ENCODE measurements at regions not wholly inside any gene's neighbourhood (a gene's known extent, or its start where the extent isn't known, plus 50 kb on each side); places are given as distances from the start of the nearest gene placed in this dataset.

DNA sequence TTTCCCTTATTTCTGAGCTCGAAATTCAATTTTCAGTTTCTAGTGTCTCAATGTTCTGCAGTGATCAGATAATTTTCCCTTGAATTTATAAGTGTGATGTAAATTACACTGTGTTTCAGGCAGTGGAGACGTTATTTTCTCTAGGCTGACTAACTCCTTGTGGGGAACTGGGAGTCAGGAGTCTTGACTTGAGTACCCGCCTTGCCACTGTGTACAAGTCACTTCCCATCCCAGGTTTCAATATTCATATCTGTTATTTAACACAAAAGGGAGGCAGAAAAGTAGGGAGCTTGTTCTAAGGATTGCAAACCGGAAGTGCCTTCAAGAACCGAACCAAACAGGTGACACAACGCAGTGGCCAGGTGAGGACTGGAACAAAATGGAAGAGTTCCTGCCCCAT, 196.5 kb downstream of the MEX3B start:
- Histone ChIP-seq H4K20me1 (ENCODE audit: insufficient read depth, low read length, poor library complexity, severe bottlenecking) (no peaks in the 10 kb centered on the region), H3K9ac (ENCODE audit: low read depth, low read length, poor library complexity, severe bottlenecking) (no peak overlapping the region), H3K4me1 (ENCODE audit: insufficient read depth, low read length, poor library complexity, severe bottlenecking) (no peaks in the 10 kb centered on the region), H3K4me3 (ENCODE audit: low read length, poor library complexity, severe bottlenecking) (no peak overlapping the region), H3K79me2 (ENCODE audit: insufficient read depth, low read length) (no peaks in the 10 kb centered on the region), H3K4me2 (ENCODE audit: low read depth, low read length, poor library complexity, severe bottlenecking) (no peak overlapping the region), H2AFZ (ENCODE audit: low read length) (no peak overlapping the region), H3K9me2 (replicated peaks; ENCODE audit: low read depth, low read length) (no peaks in the 10 kb centered on the region), H3K36me3 (ENCODE audit: insufficient read depth, low read length) (no peaks in the 10 kb centered on the region), H3K9me3 (ENCODE audit: insufficient read depth, low read depth, low read length) (no peaks in the 10 kb centered on the region), H3F3A (ENCODE audit: low read depth) (no peaks in the 10 kb centered on the region), H3K27me3 (ENCODE audit: insufficient read depth, low read length, poor library complexity, severe bottlenecking) (no peaks in the 10 kb centered on the region)
- TF ChIP-seq, protein P1, sequence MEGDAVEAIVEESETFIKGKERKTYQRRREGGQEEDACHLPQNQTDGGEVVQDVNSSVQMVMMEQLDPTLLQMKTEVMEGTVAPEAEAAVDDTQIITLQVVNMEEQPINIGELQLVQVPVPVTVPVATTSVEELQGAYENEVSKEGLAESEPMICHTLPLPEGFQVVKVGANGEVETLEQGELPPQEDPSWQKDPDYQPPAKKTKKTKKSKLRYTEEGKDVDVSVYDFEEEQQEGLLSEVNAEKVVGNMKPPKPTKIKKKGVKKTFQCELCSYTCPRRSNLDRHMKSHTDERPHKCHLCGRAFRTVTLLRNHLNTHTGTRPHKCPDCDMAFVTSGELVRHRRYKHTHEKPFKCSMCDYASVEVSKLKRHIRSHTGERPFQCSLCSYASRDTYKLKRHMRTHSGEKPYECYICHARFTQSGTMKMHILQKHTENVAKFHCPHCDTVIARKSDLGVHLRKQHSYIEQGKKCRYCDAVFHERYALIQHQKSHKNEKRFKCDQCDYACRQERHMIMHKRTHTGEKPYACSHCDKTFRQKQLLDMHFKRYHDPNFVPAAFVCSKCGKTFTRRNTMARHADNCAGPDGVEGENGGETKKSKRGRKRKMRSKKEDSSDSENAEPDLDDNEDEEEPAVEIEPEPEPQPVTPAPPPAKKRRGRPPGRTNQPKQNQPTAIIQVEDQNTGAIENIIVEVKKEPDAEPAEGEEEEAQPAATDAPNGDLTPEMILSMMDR (conservative IDR thresholded peaks at IDR 0.05; ENCODE audit: low read length), result no peak
- TF ChIP-seq EZH2phosphoT487 (IDR thresholded peaks at IDR 0.05; ENCODE audit: borderline replicate concordance), result no peak

DNA sequence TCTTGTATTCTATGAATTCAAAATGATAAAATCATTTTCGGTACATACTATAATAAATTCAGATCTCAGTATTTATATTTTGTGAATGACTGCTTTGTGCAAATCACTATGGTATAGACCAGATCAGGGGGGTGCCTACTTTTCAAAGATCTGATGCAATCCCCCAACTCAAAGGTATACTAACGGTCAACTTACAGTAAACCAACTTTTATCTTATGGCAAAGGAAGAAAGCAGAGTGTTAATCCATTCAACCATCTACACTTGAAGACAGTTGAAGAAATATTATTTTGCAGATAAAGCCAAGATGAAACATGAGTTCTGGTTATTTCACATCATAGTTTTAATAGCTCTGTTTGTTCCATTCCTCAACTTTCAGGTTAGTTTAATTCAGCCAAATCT, 197.1 kb downstream of the MEX3B start:
- Histone ChIP-seq H3K9me2 (replicated peaks; ENCODE audit: low read depth, low read length) (no peaks in the 10 kb centered on the region), H3K36me3 (ENCODE audit: insufficient read depth, low read length) (no peaks in the 10 kb centered on the region), H3K4me1 (ENCODE audit: insufficient read depth, low read length, poor library complexity, severe bottlenecking) (no peaks in the 10 kb centered on the region), H3K79me2 (ENCODE audit: insufficient read depth, low read length) (no peaks in the 10 kb centered on the region), H3K27me3 (ENCODE audit: insufficient read depth, low read length, poor library complexity, severe bottlenecking) (no peaks in the 10 kb centered on the region), H4K20me1 (ENCODE audit: insufficient read depth, low read length, poor library complexity, severe bottlenecking) (no peaks in the 10 kb centered on the region), H3K4me3 (ENCODE audit: low read length, poor library complexity, severe bottlenecking) (no peak overlapping the region), H2AFZ (ENCODE audit: low read length) (no peak overlapping the region), H3K9ac (ENCODE audit: low read depth, low read length, poor library complexity, severe bottlenecking) (no peak overlapping the region), H3F3A (ENCODE audit: low read depth) (no peaks in the 10 kb centered on the region), H3K9me3 (ENCODE audit: insufficient read depth, low read depth, low read length) (no peaks in the 10 kb centered on the region), H3K4me2 (ENCODE audit: low read depth, low read length, poor library complexity, severe bottlenecking) (no peak overlapping the region)
- TF ChIP-seq EZH2phosphoT487 (IDR thresholded peaks at IDR 0.05; ENCODE audit: borderline replicate concordance), result no peak
- TF ChIP-seq, protein P1 (conservative IDR thresholded peaks at IDR 0.05; ENCODE audit: low read length), result no peak

DNA sequence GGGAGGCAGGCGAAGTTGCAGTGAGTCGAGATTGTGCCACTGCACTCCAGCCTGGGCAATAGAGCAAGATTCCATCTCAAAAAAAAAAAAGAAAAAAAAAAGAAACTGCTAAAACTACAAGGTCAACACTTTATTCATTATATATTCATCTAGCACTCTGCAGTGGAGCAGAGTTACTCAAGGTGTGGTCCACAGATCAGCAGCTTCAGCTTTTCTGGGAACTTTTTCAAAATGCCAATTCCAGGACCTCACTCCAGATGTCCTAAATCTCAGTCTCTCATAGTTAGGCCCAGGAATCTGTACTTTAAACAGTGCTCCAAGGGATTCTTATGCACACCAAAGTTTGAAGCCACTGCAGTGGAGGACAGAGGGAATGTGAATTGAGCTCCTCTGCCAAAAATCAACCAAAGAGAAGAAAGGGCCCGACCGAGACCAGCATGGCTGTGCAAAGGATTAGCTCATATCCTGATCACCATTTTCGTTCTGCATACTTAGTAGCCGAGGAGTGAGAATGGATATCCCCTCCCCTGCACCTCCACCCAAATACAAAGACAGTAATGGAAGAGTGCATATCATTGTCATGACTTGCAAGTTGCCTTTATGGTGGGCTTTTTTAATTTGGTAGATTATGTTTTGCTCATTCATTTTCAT, 201.9 kb downstream of the MEX3B start:
- Histone ChIP-seq H4K20me1 (ENCODE audit: insufficient read depth, low read length, poor library complexity, severe bottlenecking) (no peaks in the 10 kb centered on the region), H3K9me2 (replicated peaks; ENCODE audit: low read depth, low read length) (no peaks in the 10 kb centered on the region), H3K4me3 (ENCODE audit: low read length, poor library complexity, severe bottlenecking) (no peak overlapping the region), H3K27me3 (ENCODE audit: insufficient read depth, low read length, poor library complexity, severe bottlenecking) (no peaks in the 10 kb centered on the region), H2AFZ (ENCODE audit: low read length) (no peak overlapping the region), H3K79me2 (ENCODE audit: insufficient read depth, low read length) (no peaks in the 10 kb centered on the region), H3K9ac (ENCODE audit: low read depth, low read length, poor library complexity, severe bottlenecking) (no peak overlapping the region), H3K36me3 (ENCODE audit: insufficient read depth, low read length) (no peaks in the 10 kb centered on the region), H3K4me2 (ENCODE audit: low read depth, low read length, poor library complexity, severe bottlenecking) (no peak overlapping the region), H3K9me3 (ENCODE audit: insufficient read depth, low read depth, low read length) (no peaks in the 10 kb centered on the region), H3K4me1 (ENCODE audit: insufficient read depth, low read length, poor library complexity, severe bottlenecking) (no peaks in the 10 kb centered on the region), H3F3A (ENCODE audit: low read depth) (no peaks in the 10 kb centered on the region)
- TF ChIP-seq, protein P1 (conservative IDR thresholded peaks at IDR 0.05; ENCODE audit: low read length), result no peak
- TF ChIP-seq EZH2phosphoT487 (IDR thresholded peaks at IDR 0.05; ENCODE audit: borderline replicate concordance), result no peak

All from Loucy (cell line).